OCI-LY1 (cell line): ENCODE measurements at regions not wholly inside any gene's neighbourhood (a gene's known extent, or its start where the extent isn't known, plus 50 kb on each side); places are given as distances from the start of the nearest gene placed in this dataset.

Experiments
- H2AFZ ChIP-seq: fragments of 200-600 bp; sonication (generic), shearing (Covaris generic); 2 replicates; pipeline ENCODE4 v1.6.0; 2014; ENCODE audit warnings: antibody characterized with exemption, mild to moderate bottlenecking, low read length
- H3F3A ChIP-seq: fragments of 200-600 bp; sonication (generic), shearing (Covaris generic); 2 replicates; pipeline ENCODE4 v1.6.0; 2014; ENCODE audit warnings: mild to moderate bottlenecking, antibody characterized with exemption, low read length, moderate library complexity; ENCODE audit not compliant: insufficient read depth
- H3K27ac ChIP-seq: fragments of 200-600 bp; sonication (generic); 2 replicates; pipeline ENCODE4 v1.5.1; 2014; ENCODE audit warnings: low read length, mixed run types, mild to moderate bottlenecking, low read depth; ENCODE audit not compliant: poor library complexity, severe bottlenecking
- H3K27me3 ChIP-seq: fragments of 200-600 bp; sonication (generic); 2 replicates; pipeline ENCODE4 v1.6.0; 2014; ENCODE audit warnings: antibody characterized with exemption, mild to moderate bottlenecking, low read length, moderate library complexity; ENCODE audit not compliant: insufficient read depth
- H3K36me3 ChIP-seq: fragments of 200-600 bp; sonication (generic); 2 replicates; pipeline ENCODE4 v1.6.1; 2014; ENCODE audit warnings: mild to moderate bottlenecking, antibody characterized with exemption, low read length, moderate library complexity, mixed read lengths; ENCODE audit not compliant: insufficient read depth
- H3K4me1 ChIP-seq: fragments of 200-600 bp; sonication (generic); 2 replicates; pipeline ENCODE4 v1.5.1; 2014; ENCODE audit warnings: mild to moderate bottlenecking, low read length, moderate library complexity; ENCODE audit not compliant: insufficient read depth, severe bottlenecking
- H3K4me2 ChIP-seq: fragments of 200-600 bp; sonication (generic), shearing (Covaris generic); 2 replicates; pipeline ENCODE4 v1.6.1; 2014; ENCODE audit warnings: low read length
- H3K4me3 ChIP-seq: fragments of 200-600 bp; sonication (generic); 2 replicates; pipeline ENCODE4 v1.5.1; 2014; ENCODE audit warnings: low read length, low read depth, mild to moderate bottlenecking, mixed read lengths; ENCODE audit not compliant: poor library complexity, severe bottlenecking
- H3K79me2 ChIP-seq: fragments of 200-600 bp; shearing (Covaris generic); 2 replicates; pipeline ENCODE4 v1.6.1; 2016; ENCODE audit warnings: mixed run types, low read length, mixed read lengths; ENCODE audit not compliant: insufficient read depth
- H3K9ac ChIP-seq: fragments of 200-600 bp; sonication (generic), shearing (Covaris generic); 2 replicates; pipeline ENCODE4 v1.6.1; 2014; ENCODE audit warnings: mild to moderate bottlenecking, low read length, mixed read lengths
- H3K9me2 ChIP-seq: fragments of 200-600 bp; sonication (generic), shearing (Covaris generic); 2 replicates; pipeline ENCODE4 v1.6.1; 2014; ENCODE audit warnings: low read depth, mild to moderate bottlenecking, low read length, mixed read lengths
- H3K9me3 ChIP-seq: fragments of 200-600 bp; shearing (Covaris generic); 2 replicates; pipeline ENCODE4 v1.6.1; 2014; ENCODE audit warnings: low read length, mixed read lengths
- H4K20me1 ChIP-seq: fragments of 200-600 bp; sonication (generic), shearing (Covaris generic); 2 replicates; pipeline ENCODE4 v1.6.0; 2016; ENCODE audit warnings: mild to moderate bottlenecking, low read length; ENCODE audit not compliant: insufficient read depth
- EZH2 ChIP-seq: fragments of 200-600 bp; sonication (generic), shearing (Covaris generic); IDR thresholded peaks from 2 replicates; pipeline ENCODE4 v1.8.0; 2017; ENCODE audit warnings: borderline replicate concordance, mixed run types, mild to moderate bottlenecking, antibody characterized with exemption, low read length, moderate library complexity, mixed read lengths
- TF ChIP-seq, protein P1 (sequence below): fragments of 200-600 bp; sonication (generic), shearing (Covaris generic); IDR thresholded peaks from 2 replicates; pipeline ENCODE4 v1.5.1; 2017; ENCODE audit warnings: mild to moderate bottlenecking, antibody characterized with exemption, low read length, moderate library complexity, mixed read lengths

DNA sequence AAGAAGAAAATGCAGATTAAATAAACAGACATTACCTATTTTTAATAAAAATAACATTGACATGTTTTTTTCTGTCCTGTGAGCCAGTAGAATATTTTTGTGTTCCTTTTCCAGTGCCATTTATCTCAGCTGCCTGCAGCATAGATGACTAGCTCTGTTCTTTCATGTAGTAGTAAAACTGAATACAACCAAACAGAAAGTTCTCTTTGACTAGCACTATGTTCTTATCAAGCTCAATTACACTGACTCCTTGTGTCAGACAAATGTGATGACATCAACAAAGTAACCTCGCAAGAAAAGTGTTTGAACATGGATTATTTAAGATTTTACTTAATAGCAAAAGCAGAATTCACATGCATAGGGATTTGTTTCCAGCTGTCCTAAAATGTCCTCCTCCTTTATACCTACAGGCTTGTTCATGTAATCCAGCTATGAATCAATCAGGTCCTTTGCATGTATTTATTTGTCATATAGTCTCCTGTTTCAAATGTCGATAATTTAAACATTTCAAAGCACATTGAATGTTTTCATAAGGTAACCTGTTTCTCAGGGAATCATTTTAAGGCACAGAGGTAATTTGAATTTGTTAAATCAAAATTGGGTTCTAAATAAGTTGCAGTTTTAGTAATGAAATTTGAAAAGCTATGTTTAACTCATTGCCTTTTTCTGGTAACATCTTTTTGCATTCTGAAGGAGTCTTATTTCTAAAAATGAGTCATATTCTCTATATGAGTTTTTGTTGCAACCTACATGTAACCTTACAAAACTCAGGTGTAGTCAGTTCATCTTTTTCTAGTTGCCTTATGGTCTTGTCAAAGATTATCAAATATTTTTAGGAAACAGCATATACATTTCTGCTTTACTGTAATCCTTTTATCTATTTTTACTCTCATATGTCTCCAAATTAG lies 215.3 kb upstream of the GULP1 start:
- no peak overlapping the region for H2AFZ ChIP-seq
- H3K27me3 ChIP-seq: no peaks in the 10 kb centered on the region
- no peak overlapping the region for H3K4me2 ChIP-seq
- no peaks in the 10 kb centered on the region for H3F3A ChIP-seq
- no peak overlapping the region for H3K4me3 ChIP-seq
- TF ChIP-seq, protein P1, sequence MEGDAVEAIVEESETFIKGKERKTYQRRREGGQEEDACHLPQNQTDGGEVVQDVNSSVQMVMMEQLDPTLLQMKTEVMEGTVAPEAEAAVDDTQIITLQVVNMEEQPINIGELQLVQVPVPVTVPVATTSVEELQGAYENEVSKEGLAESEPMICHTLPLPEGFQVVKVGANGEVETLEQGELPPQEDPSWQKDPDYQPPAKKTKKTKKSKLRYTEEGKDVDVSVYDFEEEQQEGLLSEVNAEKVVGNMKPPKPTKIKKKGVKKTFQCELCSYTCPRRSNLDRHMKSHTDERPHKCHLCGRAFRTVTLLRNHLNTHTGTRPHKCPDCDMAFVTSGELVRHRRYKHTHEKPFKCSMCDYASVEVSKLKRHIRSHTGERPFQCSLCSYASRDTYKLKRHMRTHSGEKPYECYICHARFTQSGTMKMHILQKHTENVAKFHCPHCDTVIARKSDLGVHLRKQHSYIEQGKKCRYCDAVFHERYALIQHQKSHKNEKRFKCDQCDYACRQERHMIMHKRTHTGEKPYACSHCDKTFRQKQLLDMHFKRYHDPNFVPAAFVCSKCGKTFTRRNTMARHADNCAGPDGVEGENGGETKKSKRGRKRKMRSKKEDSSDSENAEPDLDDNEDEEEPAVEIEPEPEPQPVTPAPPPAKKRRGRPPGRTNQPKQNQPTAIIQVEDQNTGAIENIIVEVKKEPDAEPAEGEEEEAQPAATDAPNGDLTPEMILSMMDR: no peak
- no peak for TF ChIP-seq EZH2
- H3K79me2 ChIP-seq: no peaks in the 10 kb centered on the region
- no peak overlapping the region for H3K9ac ChIP-seq
- no peaks in the 10 kb centered on the region for H3K36me3 ChIP-seq
- H3K9me3 ChIP-seq: no peaks in the 10 kb centered on the region
- no peaks in the 10 kb centered on the region for H3K4me1 ChIP-seq
- no peaks in the 10 kb centered on the region for H4K20me1 ChIP-seq
- H3K27ac ChIP-seq: no peak overlapping the region
- H3K9me2 ChIP-seq: no peaks in the 10 kb centered on the region

DNA sequence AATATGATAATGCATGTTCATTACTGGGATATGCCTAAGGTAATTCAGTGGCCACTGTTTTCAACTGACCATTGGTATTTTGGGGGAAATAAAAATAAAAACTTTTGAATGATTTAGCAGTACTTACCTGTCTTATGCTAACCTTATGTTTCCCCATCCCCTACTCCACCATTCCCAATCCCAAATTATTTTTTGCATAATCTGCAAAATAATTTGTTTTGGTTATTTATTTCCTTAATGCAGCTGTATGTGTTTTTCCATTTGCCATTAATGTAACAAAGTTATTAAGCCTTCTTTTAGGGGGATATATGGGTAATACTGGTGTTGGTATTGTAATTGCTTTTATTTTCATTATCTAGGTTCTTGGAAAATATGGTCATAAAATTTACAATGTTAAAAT lies 213.9 kb upstream of the GULP1 start:
- H3K4me3 ChIP-seq: no peak overlapping the region

DNA sequence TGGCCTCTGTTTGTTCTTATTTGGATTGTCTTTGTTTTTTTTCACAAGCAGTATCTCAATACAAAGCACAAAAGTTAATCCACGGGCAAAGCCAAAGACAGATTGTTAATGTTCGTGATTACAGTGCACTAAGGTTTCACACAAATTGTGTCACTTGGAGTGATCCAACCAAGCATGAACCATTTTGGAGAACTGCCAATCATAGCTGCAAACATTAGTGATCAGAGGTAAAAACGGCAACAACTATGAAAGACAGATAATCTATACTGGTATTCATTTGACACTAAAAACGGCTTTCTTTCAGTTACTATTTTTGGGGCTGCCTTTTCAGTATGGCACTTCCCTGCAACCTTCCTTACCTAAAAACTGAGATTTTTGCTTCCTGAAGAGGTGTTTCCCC lies 213.1 kb upstream of the GULP1 start:
- Histone ChIP-seq H3K9me2 (no peaks in the 10 kb centered on the region), H3K9me3 (no peaks in the 10 kb centered on the region), H3K79me2 (no peaks in the 10 kb centered on the region), H3K4me3 (no peak overlapping the region), H3F3A (no peaks in the 10 kb centered on the region), H3K9ac (no peak overlapping the region), H4K20me1 (no peaks in the 10 kb centered on the region), H3K36me3 (no peaks in the 10 kb centered on the region), H3K4me2 (no peak overlapping the region), H2AFZ (no peak overlapping the region), H3K27me3 (no peaks in the 10 kb centered on the region), H3K27ac (no peak overlapping the region), H3K4me1 (no peaks in the 10 kb centered on the region)
- no peak for TF ChIP-seq EZH2
- TF ChIP-seq, protein P1: no peak

More for the DNA sequence above, 213.9 kb upstream of the GULP1 start:
- Histone ChIP-seq H3K4me2 (no peak overlapping the region), H3K27me3 (no peaks in the 10 kb centered on the region), H3K27ac (no peak overlapping the region), H4K20me1 (no peaks in the 10 kb centered on the region), H2AFZ (no peak overlapping the region), H3K9me3 (no peaks in the 10 kb centered on the region), H3K4me1 (no peaks in the 10 kb centered on the region), H3K36me3 (no peaks in the 10 kb centered on the region), H3F3A (no peaks in the 10 kb centered on the region), H3K79me2 (no peaks in the 10 kb centered on the region), H3K9ac (no peak overlapping the region), H3K9me2 (no peaks in the 10 kb centered on the region)
- TF ChIP-seq, protein P1: no peak
- TF ChIP-seq EZH2: no peak
